Loucy (cell line): ENCODE measurements at regions not wholly inside any gene's neighbourhood (a gene's known extent, or its start where the extent isn't known, plus 50 kb on each side); places are given as distances from the start of the nearest gene placed in this dataset.

Experiments
- CTCF ChIP-seq: fragments of 200-600 bp; sonication (generic); conservative IDR thresholded peaks from 2 replicates; pipeline ENCODE4 v1.5.1; 2014; ENCODE audit warnings: mild to moderate bottlenecking, antibody characterized with exemption, low read length
- EZH2phosphoT487 ChIP-seq: fragments of 200-600 bp; IDR thresholded peaks from 2 replicates; pipeline ENCODE4 v1.6.1; 2018; ENCODE audit warnings: antibody characterized with exemption, mild to moderate bottlenecking, moderate library complexity, borderline replicate concordance

- no peak for TF ChIP-seq CTCF
- TF ChIP-seq EZH2phosphoT487, result no peak
These were observed 235.4 kb upstream of the MYO3A start for GRCh38 chr10:25698638-25699037.
